HG02759 (cell line): ENCODE measurements at regions not wholly inside any gene's neighbourhood (a gene's known extent, or its start where the extent isn't known, plus 50 kb on each side); places are given as distances from the start of the nearest gene placed in this dataset.

Experiments used
- ATAC-seq: cut with Tn5 transposase; IDR thresholded peaks from one replicate; pipeline ENCODE4 v1.9.1; 2021; ENCODE audit warnings: mild to moderate bottlenecking, moderate library complexity; ENCODE audit not compliant: unreplicated experiment

GRCh38 chr3:147582642-147583041, 173.5 kb downstream of the ZIC1 start:
- no peak for ATAC-seq

DNA sequence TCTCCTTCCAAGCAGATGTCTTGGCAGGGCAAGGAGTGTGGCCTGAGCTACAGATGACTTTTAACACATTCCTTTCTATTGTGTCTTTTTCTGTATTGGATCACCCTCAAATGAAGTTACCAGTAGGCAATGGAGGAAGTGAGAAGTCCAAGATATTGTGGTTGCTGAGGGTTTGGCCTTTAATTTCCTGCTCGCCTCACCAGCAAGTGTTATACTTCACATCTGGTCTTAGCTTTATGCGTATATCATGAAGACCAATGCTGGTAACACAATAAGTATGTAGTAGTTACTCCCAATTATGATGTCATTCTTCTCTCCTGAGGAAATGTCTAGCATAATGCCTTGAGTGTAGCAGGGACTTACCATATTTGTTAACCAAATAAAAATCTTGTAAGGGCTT, 179.9 kb downstream of the ZIC1 start:
- ATAC-seq = no peak

- ATAC-seq = no peak
Measured at GRCh38 chr3:147604136-147604535, 195.0 kb downstream of the ZIC1 start.

- ATAC-seq = no peak
Measured at GRCh38 chr3:147613725-147614124, 204.6 kb downstream of the ZIC1 start.

- ATAC-seq = no peak
Measured at GRCh38 chr3:147614210-147614609, 205.0 kb downstream of the ZIC1 start.

- no peak for ATAC-seq
Measured at GRCh38 chr3:147615035-147615434, 205.9 kb downstream of the ZIC1 start.

- ATAC-seq = no peak
Measured at GRCh38 chr3:147616998-147617619, 207.9 kb downstream of the ZIC1 start.

- ATAC-seq = no peak
Measured at GRCh38 chr3:147618691-147619090, 209.5 kb downstream of the ZIC1 start.

GRCh38 chr3:147619921-147620560, 210.9 kb downstream of the ZIC1 start:
- ATAC-seq = no peak

DNA sequence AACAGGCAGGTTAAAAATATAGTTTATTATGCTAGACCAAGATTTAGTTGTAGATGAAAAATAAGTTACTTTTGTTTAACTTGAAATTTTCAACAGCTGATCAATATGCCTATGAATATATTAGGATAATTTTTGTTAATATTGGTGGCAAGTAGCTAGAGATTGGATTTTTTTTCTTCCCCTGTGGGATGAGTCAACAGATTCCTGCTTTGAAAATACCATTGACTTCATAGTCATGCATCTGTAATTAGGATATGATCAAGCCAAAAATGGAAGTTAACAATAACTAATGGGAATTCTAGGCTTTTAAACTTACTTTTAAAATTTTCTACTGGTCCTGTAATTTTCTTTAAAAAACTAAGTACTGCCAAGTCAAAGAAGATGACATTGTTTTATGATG, 211.7 kb downstream of the ZIC1 start:
- no peak for ATAC-seq

DNA sequence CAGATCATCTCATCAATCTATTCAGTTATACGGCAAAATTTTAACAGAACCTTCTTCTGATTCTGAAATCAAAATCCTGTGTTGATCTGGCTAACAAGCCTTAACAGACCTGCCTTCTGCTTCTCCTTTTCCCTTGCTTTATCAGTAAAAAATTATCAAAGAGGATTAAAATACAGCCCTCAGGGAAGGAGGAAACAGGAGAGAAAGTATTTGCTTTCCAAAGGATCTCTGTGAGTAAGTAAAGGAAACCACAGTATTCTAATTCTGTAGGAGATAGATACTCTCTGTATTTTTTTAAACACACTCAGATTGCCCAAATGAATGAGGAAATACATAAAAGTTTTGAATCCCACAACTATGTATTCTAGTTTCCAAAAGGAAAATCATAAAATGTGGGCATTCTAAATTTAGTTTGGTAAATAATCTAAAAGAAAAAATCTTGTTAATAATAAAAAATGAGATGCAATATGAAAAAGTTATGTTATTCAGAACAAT, 221.8 kb downstream of the ZIC1 start:
- no peak for ATAC-seq

- ATAC-seq = no peak
Measured at GRCh38 chr3:147640781-147641180, 231.6 kb downstream of the ZIC1 start.

DNA sequence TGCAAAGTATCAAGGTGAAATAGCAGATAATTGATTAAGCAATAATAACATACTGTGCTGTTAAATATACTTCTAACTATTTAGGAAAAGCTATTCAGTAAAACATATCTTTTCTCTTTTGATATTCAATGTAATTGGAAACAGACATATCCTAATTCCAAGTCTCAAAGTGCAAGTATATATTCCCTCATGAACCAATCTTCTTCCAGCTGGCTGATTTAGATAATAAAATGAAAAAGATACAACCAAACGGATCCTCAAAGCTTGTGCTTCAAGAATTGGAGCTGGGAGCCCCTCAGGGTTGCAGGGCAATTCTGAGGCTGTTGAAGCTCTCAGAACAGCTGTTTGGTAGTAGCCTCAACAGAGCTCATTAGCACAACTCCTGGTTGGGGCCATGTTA, 236.6 kb downstream of the ZIC1 start:
- ATAC-seq = no peak

DNA sequence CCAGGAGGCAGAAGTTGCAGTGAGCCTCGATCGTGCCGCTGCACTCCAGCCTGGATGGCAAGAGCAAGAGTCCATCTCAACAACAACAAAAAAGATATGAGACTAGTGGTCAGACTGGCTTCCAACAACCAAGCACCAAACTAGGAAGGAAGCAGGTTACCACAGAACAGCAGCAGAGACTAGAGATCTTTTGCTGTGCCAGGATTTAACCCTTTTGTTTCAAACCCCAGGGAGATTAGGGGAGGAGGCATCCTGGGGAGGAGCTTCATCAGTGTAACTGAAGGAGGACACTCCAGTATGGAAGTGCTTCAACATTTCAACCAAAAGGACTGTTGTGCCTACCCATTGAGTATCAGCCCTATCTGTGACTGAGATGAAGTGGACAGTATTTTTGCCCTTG, 240.3 kb downstream of the ZIC1 start:
- no peak for ATAC-seq

GRCh38 chr3:147651107-147651778, 242.1 kb downstream of the ZIC1 start:
- ATAC-seq = no peak

GRCh38 chr3:147652651-147653366, 243.6 kb downstream of the ZIC1 start:
- ATAC-seq = no peak

GRCh38 chr3:147653367-147653923, 244.3 kb downstream of the ZIC1 start:
- ATAC-seq = no peak

DNA sequence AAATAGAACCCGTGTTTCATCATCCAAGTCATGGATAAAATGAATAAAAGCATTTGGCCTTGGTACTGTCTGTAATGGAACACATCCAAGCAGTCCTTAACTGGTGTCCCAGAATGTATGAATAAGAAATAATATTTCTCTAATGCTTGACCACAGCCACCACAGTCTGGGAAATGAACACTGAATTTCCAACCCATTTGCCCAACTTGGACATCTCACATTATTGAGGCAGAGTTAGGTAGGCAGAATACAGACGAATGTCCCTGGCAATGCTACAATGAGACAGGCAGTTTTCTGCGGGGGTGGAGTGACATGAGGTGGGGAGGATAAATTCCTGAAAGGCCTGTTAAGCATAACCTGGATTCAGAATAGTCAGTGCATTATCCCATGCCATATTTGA, 245.7 kb downstream of the ZIC1 start:
- no peak for ATAC-seq

GRCh38 chr3:147655236-147655635, 246.1 kb downstream of the ZIC1 start:
- no peak for ATAC-seq

DNA sequence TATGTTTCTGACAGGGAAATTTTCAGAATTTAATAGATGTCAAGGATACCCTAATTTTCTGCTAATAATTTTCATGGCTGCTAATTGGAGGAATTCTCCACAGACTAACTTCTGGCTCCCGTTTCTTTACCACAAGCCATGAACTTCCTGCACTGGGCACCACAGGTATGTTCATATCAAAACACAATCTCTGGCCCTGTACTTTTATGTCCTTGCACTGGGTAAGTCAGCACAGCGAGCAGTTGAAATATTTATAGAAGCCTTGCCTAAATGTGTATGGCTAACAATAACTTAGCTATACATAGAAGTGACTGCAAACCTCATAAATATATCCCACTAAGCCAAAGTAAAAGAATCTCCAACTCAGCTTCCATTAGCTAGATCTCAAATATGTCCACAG, 246.9 kb downstream of the ZIC1 start:
- ATAC-seq = no peak

DNA sequence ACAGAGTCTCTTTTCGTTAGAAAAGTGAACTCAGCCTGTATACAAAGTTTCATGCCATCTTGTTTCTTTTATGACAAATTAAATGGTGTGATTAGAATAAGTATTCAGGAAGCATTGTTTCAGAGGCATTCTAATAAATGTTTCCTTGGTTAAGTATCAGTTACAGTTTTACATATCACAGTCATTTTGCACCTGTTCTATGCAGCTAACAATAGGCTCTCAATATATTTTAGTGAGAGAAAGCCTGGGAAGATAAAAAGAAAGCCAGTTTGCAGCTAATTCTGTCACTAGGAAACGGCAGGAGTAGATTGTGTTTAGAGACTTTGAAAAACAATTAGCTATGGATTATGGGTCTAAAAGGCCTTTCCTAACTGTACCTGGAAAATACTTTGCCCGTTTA, 252.8 kb downstream of the ZIC1 start:
- no peak for ATAC-seq
